CD14-positive monocyte (primary cell): ENCODE measurements at regions not wholly inside any gene's neighbourhood (a gene's known extent, or its start where the extent isn't known, plus 50 kb on each side); places are given as distances from the start of the nearest gene placed in this dataset.
A peak's percentile ranks its signal among the peaks of the same experiment; 100 is the strongest.

Experiments used
- DNase-seq, 3 donors: peaks; one replicate each; pipeline ENCODE4 v3.0.0-alpha.2; 2011 to 2022
- H2AFZ ChIP-seq: 2 replicates; pipeline ENCODE4 v1.6.0; 2012; ENCODE audit warnings: mild to moderate bottlenecking, low read depth, low read length, inconsistent platforms; ENCODE audit not compliant: insufficient read depth, poor library complexity, severe bottlenecking
- H3K27ac ChIP-seq, 2 donors: 1 replicate in 1 of 2; 2 replicates in 1 of 2; pipeline ENCODE4 v1.5.1; 2012 to 2013; ENCODE audit warnings: low read length in 2 of 2, control low read depth in 1 of 2, inconsistent platforms in 1 of 2, low read depth in 1 of 2, mild to moderate bottlenecking in 1 of 2
- H3K27me3 ChIP-seq, 2 donors: one replicate each; pipeline versions ENCODE4 v1.6.0 to v1.6.1; 2011 to 2013; ENCODE audit warnings: low read length in 2 of 2; ENCODE audit not compliant: control insufficient read depth in 2 of 2, insufficient read depth in 2 of 2
- H3K36me3 ChIP-seq, 2 donors: replicated peaks in 1 of 2; 1 replicate in 1 of 2; 2 replicates in 1 of 2; pipeline versions ENCODE4 v1.5.1 to v1.6.1; 2012 to 2013; ENCODE audit warnings: low read length in 2 of 2, control low read depth in 1 of 2, inconsistent platforms in 1 of 2, mild to moderate bottlenecking in 1 of 2; ENCODE audit not compliant: insufficient read depth in 2 of 2, control insufficient read depth in 1 of 2
- H3K4me1 ChIP-seq, 2 donors: 1 replicate in 1 of 2; 2 replicates in 1 of 2; pipeline versions ENCODE4 v1.5.1 to v1.6.1; 2012 to 2013; ENCODE audit warnings: low read length in 2 of 2, control low read depth in 1 of 2, inconsistent platforms in 1 of 2, mild to moderate bottlenecking in 1 of 2, moderate library complexity in 1 of 2; ENCODE audit not compliant: insufficient read depth in 2 of 2, control insufficient read depth in 1 of 2
- H3K4me2 ChIP-seq: replicated peaks from 2 replicates; pipeline ENCODE3; 2012; ENCODE audit warnings: low read length, moderate library complexity, mild to moderate bottlenecking; ENCODE audit not compliant: poor library complexity, severe bottlenecking; ENCODE audit errors: extremely low read depth
- H3K4me3 ChIP-seq, 3 experiments: fragments of 200-600 bp in 1 of 3; sonication (generic) in 1 of 3; replicated peaks in 1 of 3; 1 replicate in 2 of 3; 2 replicates in 1 of 3; pipeline ENCODE4 v1.5.1; 2011 to 2013; ENCODE audit warnings: low read length in 3 of 3, mild to moderate bottlenecking in 3 of 3, control low read depth in 2 of 3, low read depth in 2 of 3, inconsistent platforms in 1 of 3, moderate library complexity in 1 of 3
- H3K79me2 ChIP-seq: 2 replicates; pipeline ENCODE4 v1.6.0; 2012; ENCODE audit warnings: mild to moderate bottlenecking, control low read depth, inconsistent platforms, low read length, moderate library complexity; ENCODE audit not compliant: insufficient read depth
- H3K9ac ChIP-seq: 2 replicates; pipeline ENCODE4 v1.6.0; 2017; ENCODE audit warnings: low read length, mild to moderate bottlenecking; ENCODE audit not compliant: insufficient read depth, poor library complexity, severe bottlenecking
- H3K9me3 ChIP-seq, 2 donors: replicated peaks in 1 of 2; 1 replicate in 1 of 2; 2 replicates in 1 of 2; pipeline versions ENCODE4 v1.5.1 to v1.6.1; 2012 to 2013; ENCODE audit warnings: low read length in 2 of 2, control low read depth in 1 of 2; ENCODE audit not compliant: control insufficient read depth in 1 of 2, insufficient read depth in 1 of 2
- H4K20me1 ChIP-seq: 2 replicates; pipeline ENCODE4 v1.6.0; 2012; ENCODE audit warnings: mild to moderate bottlenecking, low read length, control low read depth, moderate library complexity; ENCODE audit not compliant: insufficient read depth
- H3K27ac Mint-ChIP-seq, 7 donors: one replicate each; pipeline ENCODE4 v1.8.0; 2020; ENCODE audit warnings: mild to moderate bottlenecking in 7 of 7, mixed read lengths in 7 of 7, moderate library complexity in 6 of 7, inconsistent platforms in 2 of 7
- H3K27me3 Mint-ChIP-seq, 3 donors: one replicate each; pipeline ENCODE4 v1.8.0; 2021 to 2022; ENCODE audit warnings: low read depth in 3 of 3, mild to moderate bottlenecking in 3 of 3, mixed read lengths in 3 of 3, moderate library complexity in 3 of 3, inconsistent platforms in 1 of 3
- H3K36me3 Mint-ChIP-seq, 2 donors: one replicate each; pipeline ENCODE4 v1.8.0; 2020; ENCODE audit warnings: mixed read lengths in 2 of 2, inconsistent platforms in 1 of 2, mild to moderate bottlenecking in 1 of 2
- H3K4me1 Mint-ChIP-seq: one replicate; pipeline ENCODE4 v1.8.0; 2020; ENCODE audit warnings: mild to moderate bottlenecking, mixed read lengths
- H3K4me3 Mint-ChIP-seq, 2 donors: one replicate each; pipeline ENCODE4 v1.8.0; 2020; ENCODE audit warnings: mild to moderate bottlenecking in 2 of 2, mixed read lengths in 2 of 2, moderate library complexity in 1 of 2
- H3K9me3 Mint-ChIP-seq, 7 donors: one replicate each; pipeline ENCODE4 v1.8.0; 2020 to 2022; ENCODE audit warnings: mixed read lengths in 7 of 7, mild to moderate bottlenecking in 6 of 7, moderate library complexity in 6 of 7, inconsistent platforms in 2 of 7
- WGBS: methylation state at CpG from one replicate; pipeline ENCODE4 v1.1.5; 2013; ENCODE audit warnings: missing lambda C conversion rate; ENCODE audit not compliant: insufficient coverage; 5-methylcytosine and 5-hydroxymethylcytosine counted together
- intact Hi-C, 2 donors: fragments of 100-400 bp; cut with micrococcal nuclease; formaldehyde crosslinking; loops; one replicate each; pipeline versions ENCODE4 v1.15.0 to v1.15.1; 2023
- TF ChIP-seq, protein P1 (sequence below): fragments of 200-600 bp; IDR thresholded peaks from one replicate; pipeline ENCODE4 v1.8.0; 2022; ENCODE audit warnings: antibody characterized with exemption, mild to moderate bottlenecking

DNA sequence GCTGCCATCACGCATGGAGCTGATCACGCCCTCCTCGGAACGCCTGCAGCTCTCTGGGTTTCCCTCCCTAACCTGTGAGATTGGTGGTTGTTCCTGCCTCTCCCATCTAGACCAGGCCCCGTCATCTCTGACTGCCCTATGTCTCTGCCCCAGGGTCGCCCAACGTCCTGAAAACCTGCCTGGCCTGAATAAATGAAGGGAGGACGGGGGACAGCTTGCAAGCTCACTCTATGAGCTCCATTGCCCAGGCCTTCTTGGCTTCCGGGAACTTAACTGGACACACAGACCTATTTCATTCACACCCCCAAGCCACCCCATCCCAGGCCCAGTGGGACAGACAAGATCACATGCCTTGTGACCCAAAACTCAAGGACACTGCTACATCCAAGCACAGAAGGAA lies 274.2 kb downstream of the XXYLT1 start:
- H3K4me2 ChIP-seq: no peak overlapping the region
- H3K4me1 Mint-ChIP-seq: peaks cover 27% of the 10 kb centered on the region
- no peaks in the 10 kb centered on the region for H3K79me2 ChIP-seq
- WGBS: 98% methylated on average over 9 of the region's 9 CpGs
- no peak overlapping the region for H3K4me3 Mint-ChIP-seq
- no peak overlapping the region for H3K27ac ChIP-seq
- no peaks in the 10 kb centered on the region for H3K9me3 ChIP-seq
- H3K9me3 Mint-ChIP-seq: no peaks in the 10 kb centered on the region
- no peak for DNase-seq
- peaks cover 0 to 2% (median 2%) of the 10 kb centered on the region in 3 donors for H3K27me3 Mint-ChIP-seq
- no peaks in the 10 kb centered on the region for H3K27me3 ChIP-seq
- H3K36me3 ChIP-seq: no peaks in the 10 kb centered on the region
- intact Hi-C loops: no loop called here
- no peak overlapping the region for H3K4me3 ChIP-seq
- no peak overlapping the region for H3K9ac ChIP-seq
- TF ChIP-seq, protein P1, sequence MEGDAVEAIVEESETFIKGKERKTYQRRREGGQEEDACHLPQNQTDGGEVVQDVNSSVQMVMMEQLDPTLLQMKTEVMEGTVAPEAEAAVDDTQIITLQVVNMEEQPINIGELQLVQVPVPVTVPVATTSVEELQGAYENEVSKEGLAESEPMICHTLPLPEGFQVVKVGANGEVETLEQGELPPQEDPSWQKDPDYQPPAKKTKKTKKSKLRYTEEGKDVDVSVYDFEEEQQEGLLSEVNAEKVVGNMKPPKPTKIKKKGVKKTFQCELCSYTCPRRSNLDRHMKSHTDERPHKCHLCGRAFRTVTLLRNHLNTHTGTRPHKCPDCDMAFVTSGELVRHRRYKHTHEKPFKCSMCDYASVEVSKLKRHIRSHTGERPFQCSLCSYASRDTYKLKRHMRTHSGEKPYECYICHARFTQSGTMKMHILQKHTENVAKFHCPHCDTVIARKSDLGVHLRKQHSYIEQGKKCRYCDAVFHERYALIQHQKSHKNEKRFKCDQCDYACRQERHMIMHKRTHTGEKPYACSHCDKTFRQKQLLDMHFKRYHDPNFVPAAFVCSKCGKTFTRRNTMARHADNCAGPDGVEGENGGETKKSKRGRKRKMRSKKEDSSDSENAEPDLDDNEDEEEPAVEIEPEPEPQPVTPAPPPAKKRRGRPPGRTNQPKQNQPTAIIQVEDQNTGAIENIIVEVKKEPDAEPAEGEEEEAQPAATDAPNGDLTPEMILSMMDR: no peak
- H4K20me1 ChIP-seq: no peaks in the 10 kb centered on the region
- H2AFZ ChIP-seq: no peak overlapping the region
- peaks cover 13 to 17% of the 10 kb centered on the region in 2 donors for H3K4me1 ChIP-seq
- peak overlapping the region in 1 of 7 donors; percentile 42 for H3K27ac Mint-ChIP-seq
- no peaks in the 10 kb centered on the region for H3K36me3 Mint-ChIP-seq

DNA sequence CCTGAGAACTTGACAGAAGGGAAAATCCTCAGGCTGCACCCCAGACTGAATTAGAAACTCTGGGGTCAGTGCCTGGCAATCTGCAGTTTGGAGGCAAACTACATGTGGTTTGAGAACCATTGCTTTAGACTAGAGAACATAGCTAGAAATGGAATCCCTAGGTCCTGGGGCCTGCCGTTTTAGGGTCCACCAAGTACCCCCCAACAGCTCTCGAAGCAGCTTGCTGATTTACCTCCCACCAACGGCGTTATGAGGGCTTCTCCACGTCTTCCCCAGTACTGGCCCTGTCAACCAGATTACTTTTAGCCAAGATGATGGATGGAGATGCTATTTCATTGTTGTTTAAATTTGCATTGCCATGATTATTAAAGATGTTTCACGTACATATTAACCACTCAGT lies 272.5 kb downstream of the XXYLT1 start:
- peaks cover 44% of the 10 kb centered on the region for H3K4me1 Mint-ChIP-seq
- H3K36me3 ChIP-seq: no peaks in the 10 kb centered on the region
- no peak overlapping the region for H3K9ac ChIP-seq
- DNase-seq: no peak
- no peaks in the 10 kb centered on the region for H3K9me3 Mint-ChIP-seq
- H3K9me3 ChIP-seq: no peaks in the 10 kb centered on the region
- peak overlapping the region; percentile 8 for H3K4me2 ChIP-seq
- H3K4me3 ChIP-seq: no peak overlapping the region
- TF ChIP-seq, protein P1: no peak
- H3K27me3 Mint-ChIP-seq: peaks cover 0 to 4% (median 2%) of the 10 kb centered on the region in 3 donors
- WGBS: 74% methylated on average over 3 of the region's 6 CpGs
- no peak overlapping the region for H3K27ac ChIP-seq
- intact Hi-C loops: no loop called here
- H2AFZ ChIP-seq: no peak overlapping the region
- no peaks in the 10 kb centered on the region for H3K27me3 ChIP-seq
- H3K4me1 ChIP-seq: peaks cover 30 to 34% of the 10 kb centered on the region in 2 donors
- no peak overlapping the region for H3K27ac Mint-ChIP-seq
- H3K36me3 Mint-ChIP-seq: no peaks in the 10 kb centered on the region
- peak overlapping the region in 1 of 2 donors; percentile 33 for H3K4me3 Mint-ChIP-seq
- H4K20me1 ChIP-seq: no peaks in the 10 kb centered on the region
- no peaks in the 10 kb centered on the region for H3K79me2 ChIP-seq
